ENCODE measurements at regions not wholly inside any gene's neighbourhood (a gene's known extent, or its start where the extent isn't known, plus 50 kb on each side); places are given as distances from the start of the nearest gene placed in this dataset.

GRCh38 chr14:85222341-85222740 lies 307.6 kb upstream of the FLRT2 start:
- Histone ChIP-seq H3K9me3 (no peaks in the 10 kb centered on the region), H3K27ac (no peak overlapping the region), H3K4me3 (no peak overlapping the region), H3K27me3 (no peaks in the 10 kb centered on the region), H3K4me1 (no peaks in the 10 kb centered on the region), H3K36me3 (no peaks in the 10 kb centered on the region)
- TF ChIP-seq CTCF (IDR thresholded peaks at IDR 0.05): no peak
- no peak for FAIRE-seq
- intact Hi-C loops (cut with DNase I): no loop called here
- DNase-seq: no peak
- WGBS, 2 donors: 94 to 97% methylated on average over 1 of the region's 1 CpG
- no peak for ATAC-seq

GRCh38 chr14:85223667-85224066 lies 306.3 kb upstream of the FLRT2 start:
- intact Hi-C loops (cut with DNase I): no loop called here
- TF ChIP-seq CTCF (IDR thresholded peaks at IDR 0.05): no peak
- FAIRE-seq: no peak
- Histone ChIP-seq H3K4me3 (no peak overlapping the region), H3K36me3 (no peaks in the 10 kb centered on the region), H3K9me3 (no peaks in the 10 kb centered on the region), H3K4me1 (no peaks in the 10 kb centered on the region), H3K27ac (no peak overlapping the region), H3K27me3 (no peaks in the 10 kb centered on the region)
- ATAC-seq: no peak
- no peak for DNase-seq
- 31 to 35% methylated on average over 3 of the region's 3 CpGs for WGBS, 2 donors

GRCh38 chr14:85224241-85224640 lies 305.7 kb upstream of the FLRT2 start:
- Histone ChIP-seq H3K36me3 (no peaks in the 10 kb centered on the region), H3K27ac (no peak overlapping the region), H3K4me3 (no peak overlapping the region), H3K9me3 (no peaks in the 10 kb centered on the region), H3K27me3 (no peaks in the 10 kb centered on the region), H3K4me1 (no peaks in the 10 kb centered on the region)
- 83% methylated on average over 3 of the region's 3 CpGs for WGBS, 2 donors
- TF ChIP-seq CTCF (IDR thresholded peaks at IDR 0.05): no peak
- intact Hi-C loops (cut with DNase I): no loop called here
- DNase-seq: no peak
- ATAC-seq: no peak
- no peak for FAIRE-seq

- TF ChIP-seq CTCF (IDR thresholded peaks at IDR 0.05): no peak
- 87 to 89% methylated on average over 12 of the region's 12 CpGs for WGBS, 2 donors
- no peaks in the 10 kb centered on the region for H3K9me3 ChIP-seq
- no peaks in the 10 kb centered on the region for H3K4me1 ChIP-seq
- FAIRE-seq (no peak), ATAC-seq (no peak), DNase-seq (no peak)
- H3K27ac ChIP-seq: no peak overlapping the region
- H3K27me3 ChIP-seq: no peaks in the 10 kb centered on the region
- no peak overlapping the region for H3K4me3 ChIP-seq
- intact Hi-C loops (cut with DNase I): no loop called here
- H3K36me3 ChIP-seq: no peaks in the 10 kb centered on the region
These were observed 296.2 kb upstream of the FLRT2 start for GRCh38 chr14:85233756-85234155.

- DNase-seq: no peak
- no peaks in the 10 kb centered on the region for H3K36me3 ChIP-seq
- no peak overlapping the region for H3K27ac ChIP-seq
- intact Hi-C loops (cut with DNase I): no loop called here
- TF ChIP-seq CTCF (IDR thresholded peaks at IDR 0.05): no peak
- no peak for FAIRE-seq
- WGBS, 2 donors: 85 to 92% methylated on average over 10 of the region's 10 CpGs
- no peaks in the 10 kb centered on the region for H3K9me3 ChIP-seq
- no peaks in the 10 kb centered on the region for H3K27me3 ChIP-seq
- no peaks in the 10 kb centered on the region for H3K4me1 ChIP-seq
- no peak for ATAC-seq
- no peak overlapping the region for H3K4me3 ChIP-seq
These were observed 295.6 kb upstream of the FLRT2 start for GRCh38 chr14:85234156-85235025.
